SH-SY5Y (cell line): ENCODE measurements at regions not wholly inside any gene's neighbourhood (a gene's known extent, or its start where the extent isn't known, plus 50 kb on each side); places are given as distances from the start of the nearest gene placed in this dataset.

Source experiments
- GATA2 ChIP-seq: IDR thresholded peaks from 2 replicates; pipeline ENCODE4 v1.6.1; 2011; ENCODE audit warnings: mild to moderate bottlenecking, low read depth, low read length
- GATA3 ChIP-seq: IDR thresholded peaks from 2 replicates; pipeline ENCODE4 v1.6.1; 2011; ENCODE audit warnings: low read depth, mild to moderate bottlenecking, low read length, moderate library complexity

- TF ChIP-seq GATA2 (no peak), GATA3 (no peak)
These were observed 168.2 kb upstream of the NR2F2 start for GRCh38 chr15:96162322-96162721.
